Natural killer cell (primary cell): ENCODE measurements at regions not wholly inside any gene's neighbourhood (a gene's known extent, or its start where the extent isn't known, plus 50 kb on each side); places are given as distances from the start of the nearest gene placed in this dataset.

Source experiments
- ATAC-seq, 3 donors: fragments of 150-1000 bp in 2 of 3; fragments of 200-7000 bp in 1 of 3; cut with Tn5 transposase; 1 replicate in 1 of 3; 2 replicates in 2 of 3; pipeline ENCODE4 v1.10.0; 2021; ENCODE audit warnings: mild to moderate bottlenecking in 2 of 3, moderate library complexity in 2 of 3
- DNase-seq, 2 donors: peaks; one replicate each; pipeline versions ENCODE4 v3.0.0 to v3.0.0-alpha.2; 2013 to 2021; ENCODE audit warnings: mixed read lengths in 1 of 2
- H3K27ac ChIP-seq: one replicate; pipeline ENCODE4 v1.5.1; 2013; ENCODE audit warnings: mild to moderate bottlenecking, low read length
- H3K27me3 ChIP-seq: one replicate; pipeline ENCODE4 v1.6.1; 2013; ENCODE audit warnings: low read length; ENCODE audit not compliant: control insufficient read depth, insufficient read depth
- H3K36me3 ChIP-seq: one replicate; pipeline ENCODE4 v1.6.1; 2013; ENCODE audit warnings: low read length; ENCODE audit not compliant: control insufficient read depth, insufficient read depth
- H3K4me1 ChIP-seq: one replicate; pipeline ENCODE4 v1.6.1; 2013; ENCODE audit warnings: low read length; ENCODE audit not compliant: control insufficient read depth, insufficient read depth
- H3K4me3 ChIP-seq: one replicate; pipeline ENCODE4 v1.5.1; 2013; ENCODE audit warnings: low read length
- H3K9me3 ChIP-seq: one replicate; pipeline ENCODE4 v1.6.1; 2013; ENCODE audit warnings: low read length; ENCODE audit not compliant: control insufficient read depth, insufficient read depth
- H3K27ac Mint-ChIP-seq, 2 donors: one replicate each; pipeline ENCODE4 v1.8.0; 2022; ENCODE audit warnings: mild to moderate bottlenecking in 2 of 2, mixed read lengths in 2 of 2, moderate library complexity in 1 of 2
- H3K27me3 Mint-ChIP-seq, 2 donors: one replicate each; pipeline ENCODE4 v1.8.0; 2022; ENCODE audit warnings: low read depth in 2 of 2, mixed read lengths in 2 of 2
- H3K36me3 Mint-ChIP-seq: one replicate; pipeline ENCODE4 v1.8.0; 2022; ENCODE audit warnings: mixed read lengths
- H3K4me1 Mint-ChIP-seq, 2 donors: one replicate each; pipeline ENCODE4 v1.8.0; 2022; ENCODE audit warnings: mixed read lengths in 2 of 2
- H3K4me3 Mint-ChIP-seq: one replicate; pipeline ENCODE4 v1.8.0; 2022; ENCODE audit warnings: mild to moderate bottlenecking, moderate library complexity, mixed read lengths
- H3K9me3 Mint-ChIP-seq, 2 donors: one replicate each; pipeline ENCODE4 v1.8.0; 2022; ENCODE audit warnings: mixed read lengths in 2 of 2
- WGBS: methylation state at CpG from one replicate; pipeline ENCODE4 v1.1.7; 2013; ENCODE audit warnings: missing lambda C conversion rate; ENCODE audit not compliant: insufficient coverage; 5-methylcytosine and 5-hydroxymethylcytosine counted together
- intact Hi-C: fragments of 100-400 bp; cut with micrococcal nuclease; formaldehyde crosslinking; loops from one replicate; pipeline ENCODE4 v1.14.2; 2022
- TF ChIP-seq, protein P1 (sequence below): fragments of 200-600 bp; IDR thresholded peaks from one replicate; pipeline ENCODE4 v1.8.0; 2022; ENCODE audit warnings: antibody characterized with exemption

GRCh38 chr2:19635951-19636510 lies 265.8 kb downstream of the TTC32 start:
- no peaks in the 10 kb centered on the region for H3K27me3 Mint-ChIP-seq
- H3K27me3 ChIP-seq = no peaks in the 10 kb centered on the region
- H3K27ac Mint-ChIP-seq = no peak overlapping the region
- no peaks in the 10 kb centered on the region for H3K36me3 Mint-ChIP-seq
- H3K4me3 Mint-ChIP-seq = no peak overlapping the region
- H3K4me3 ChIP-seq = no peak overlapping the region
- WGBS = 33% methylated on average over 8 of the region's 8 CpGs
- H3K36me3 ChIP-seq = no peaks in the 10 kb centered on the region
- TF ChIP-seq, protein P1, sequence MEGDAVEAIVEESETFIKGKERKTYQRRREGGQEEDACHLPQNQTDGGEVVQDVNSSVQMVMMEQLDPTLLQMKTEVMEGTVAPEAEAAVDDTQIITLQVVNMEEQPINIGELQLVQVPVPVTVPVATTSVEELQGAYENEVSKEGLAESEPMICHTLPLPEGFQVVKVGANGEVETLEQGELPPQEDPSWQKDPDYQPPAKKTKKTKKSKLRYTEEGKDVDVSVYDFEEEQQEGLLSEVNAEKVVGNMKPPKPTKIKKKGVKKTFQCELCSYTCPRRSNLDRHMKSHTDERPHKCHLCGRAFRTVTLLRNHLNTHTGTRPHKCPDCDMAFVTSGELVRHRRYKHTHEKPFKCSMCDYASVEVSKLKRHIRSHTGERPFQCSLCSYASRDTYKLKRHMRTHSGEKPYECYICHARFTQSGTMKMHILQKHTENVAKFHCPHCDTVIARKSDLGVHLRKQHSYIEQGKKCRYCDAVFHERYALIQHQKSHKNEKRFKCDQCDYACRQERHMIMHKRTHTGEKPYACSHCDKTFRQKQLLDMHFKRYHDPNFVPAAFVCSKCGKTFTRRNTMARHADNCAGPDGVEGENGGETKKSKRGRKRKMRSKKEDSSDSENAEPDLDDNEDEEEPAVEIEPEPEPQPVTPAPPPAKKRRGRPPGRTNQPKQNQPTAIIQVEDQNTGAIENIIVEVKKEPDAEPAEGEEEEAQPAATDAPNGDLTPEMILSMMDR = no peak
- peaks cover 0 to 3% of the 10 kb centered on the region in 2 donors for H3K9me3 Mint-ChIP-seq
- intact Hi-C loops = no loop called here
- H3K4me1 ChIP-seq = no peaks in the 10 kb centered on the region
- no peaks in the 10 kb centered on the region for H3K4me1 Mint-ChIP-seq
- DNase-seq = no peak
- no peak overlapping the region for H3K27ac ChIP-seq
- no peaks in the 10 kb centered on the region for H3K9me3 ChIP-seq
- no peak for ATAC-seq

DNA sequence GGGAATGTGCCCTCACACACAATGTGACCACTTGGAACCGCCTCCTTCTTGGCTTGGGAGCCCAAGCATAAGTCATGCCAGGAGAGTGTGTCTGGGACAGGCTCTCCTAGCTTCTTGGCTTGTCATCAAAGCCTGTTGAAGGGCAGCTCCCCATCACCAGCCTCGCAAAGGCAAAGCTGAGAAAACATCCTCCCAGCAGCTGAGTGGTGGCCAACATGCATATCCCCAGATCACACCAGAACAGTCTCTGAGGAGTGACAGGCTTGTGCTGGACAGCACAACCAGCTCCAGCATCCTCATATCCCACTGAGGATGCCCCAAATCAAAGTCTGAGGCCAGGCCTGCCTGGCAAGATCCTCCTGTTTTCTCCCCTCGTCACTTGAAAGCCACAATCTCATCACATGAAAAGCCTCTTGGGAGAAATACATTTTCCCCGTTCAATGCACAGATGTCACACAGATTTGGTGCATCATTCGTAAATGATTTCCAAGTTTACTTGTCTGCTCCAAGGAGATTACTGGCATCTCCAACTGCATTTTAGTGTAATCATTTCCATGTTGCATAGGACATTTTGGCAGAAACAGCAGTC lies 269.3 kb downstream of the TTC32 start:
- Histone ChIP-seq H3K27me3 (no peaks in the 10 kb centered on the region), H3K36me3 (no peaks in the 10 kb centered on the region), H3K4me3 (no peak overlapping the region), H3K27ac (no peak overlapping the region), H3K4me1 (no peaks in the 10 kb centered on the region), H3K9me3 (no peaks in the 10 kb centered on the region)
- Mint-ChIP-seq H3K9me3 (peaks cover 1 to 3% of the 10 kb centered on the region in 2 donors), H3K27ac (no peak overlapping the region), H3K4me1 (no peaks in the 10 kb centered on the region), H3K36me3 (no peaks in the 10 kb centered on the region), H3K27me3 (no peaks in the 10 kb centered on the region), H3K4me3 (no peak overlapping the region)
- TF ChIP-seq, protein P1 = no peak
- intact Hi-C loops = no loop called here
- DNase-seq = no peak
- ATAC-seq = no peak
- 84% methylated on average over 5 of the region's 5 CpGs for WGBS

DNA sequence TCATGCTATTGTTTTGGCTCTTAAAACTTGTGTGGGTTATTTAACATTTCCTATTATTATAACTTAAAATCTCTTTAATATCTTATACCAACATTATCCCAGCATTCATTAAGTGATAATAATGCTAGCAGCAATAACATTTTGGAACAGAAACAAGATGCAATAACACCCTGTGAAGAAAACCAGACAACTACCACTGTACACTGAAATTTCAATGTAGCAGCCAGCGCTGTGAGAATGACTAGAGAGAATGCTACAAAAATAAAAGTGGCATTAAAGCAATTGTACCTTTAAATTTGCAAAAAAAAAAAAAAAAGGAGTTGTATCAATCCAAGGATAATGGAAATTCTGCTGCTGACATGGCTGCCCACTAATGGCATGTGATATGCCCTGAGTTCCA lies 269.9 kb downstream of the TTC32 start:
- ATAC-seq = no peak
- Histone ChIP-seq H3K9me3 (no peaks in the 10 kb centered on the region), H3K4me1 (no peaks in the 10 kb centered on the region), H3K27me3 (no peaks in the 10 kb centered on the region), H3K27ac (no peak overlapping the region), H3K36me3 (no peaks in the 10 kb centered on the region), H3K4me3 (no peak overlapping the region)
- intact Hi-C loops = no loop called here
- Mint-ChIP-seq H3K27ac (no peak overlapping the region), H3K36me3 (no peaks in the 10 kb centered on the region), H3K27me3 (no peaks in the 10 kb centered on the region), H3K4me1 (no peaks in the 10 kb centered on the region), H3K4me3 (no peak overlapping the region), H3K9me3 (peaks cover 6 to 7% of the 10 kb centered on the region in 2 donors)
- TF ChIP-seq, protein P1 = no peak
- DNase-seq = no peak
- WGBS = 83% methylated on average over 1 of the region's 1 CpG

GRCh38 chr2:19630921-19631320 lies 270.9 kb downstream of the TTC32 start:
- intact Hi-C loops = no loop called here
- no peak overlapping the region for H3K27ac ChIP-seq
- H3K4me3 ChIP-seq = no peak overlapping the region
- Mint-ChIP-seq H3K27me3 (no peaks in the 10 kb centered on the region), H3K36me3 (no peaks in the 10 kb centered on the region), H3K27ac (no peak overlapping the region), H3K4me3 (no peak overlapping the region), H3K4me1 (no peaks in the 10 kb centered on the region), H3K9me3 (peaks cover 8 to 12% of the 10 kb centered on the region in 2 donors)
- DNase-seq (no peak), ATAC-seq (no peak)
- no peaks in the 10 kb centered on the region for H3K36me3 ChIP-seq
- no peaks in the 10 kb centered on the region for H3K27me3 ChIP-seq
- H3K4me1 ChIP-seq = no peaks in the 10 kb centered on the region
- WGBS = 94% methylated on average over 2 of the region's 2 CpGs
- TF ChIP-seq, protein P1 = no peak
- peaks cover 5% of the 10 kb centered on the region for H3K9me3 ChIP-seq
